ENCODE measurements at regions not wholly inside any gene's neighbourhood (a gene's known extent, or its start where the extent isn't known, plus 50 kb on each side); places are given as distances from the start of the nearest gene placed in this dataset.

- no peak for DNase-seq (ENCODE audit: low read depth)
Observed at GRCh38 chr20:20831794-20832193, 119.3 kb upstream of the RALGAPA2 start.

DNA sequence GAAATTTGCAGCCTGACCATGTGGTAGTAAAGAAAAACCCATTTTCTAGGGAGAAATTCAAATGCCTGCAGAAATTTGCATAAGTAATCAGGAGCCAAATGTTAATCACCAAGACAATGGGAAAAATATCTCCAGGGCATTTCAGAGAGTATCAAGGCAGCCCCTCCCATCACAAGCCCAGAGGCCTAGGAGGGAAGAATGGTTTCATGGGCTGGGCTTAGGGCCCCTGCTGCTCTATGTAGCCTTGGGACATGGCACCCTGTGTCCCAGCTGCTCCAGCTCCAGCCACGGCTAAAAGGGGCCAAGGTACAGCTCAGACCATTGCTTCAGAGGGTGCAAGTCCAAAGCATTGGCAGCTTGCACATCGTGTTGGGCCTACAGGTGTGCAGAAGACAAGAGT is 117.2 kb upstream of the RALGAPA2 start:
- no peak for DNase-seq (ENCODE audit: low read depth)

- DNase-seq (ENCODE audit: low read depth) = no peak
Observed at GRCh38 chr20:20827992-20828597, 115.7 kb upstream of the RALGAPA2 start.

DNA sequence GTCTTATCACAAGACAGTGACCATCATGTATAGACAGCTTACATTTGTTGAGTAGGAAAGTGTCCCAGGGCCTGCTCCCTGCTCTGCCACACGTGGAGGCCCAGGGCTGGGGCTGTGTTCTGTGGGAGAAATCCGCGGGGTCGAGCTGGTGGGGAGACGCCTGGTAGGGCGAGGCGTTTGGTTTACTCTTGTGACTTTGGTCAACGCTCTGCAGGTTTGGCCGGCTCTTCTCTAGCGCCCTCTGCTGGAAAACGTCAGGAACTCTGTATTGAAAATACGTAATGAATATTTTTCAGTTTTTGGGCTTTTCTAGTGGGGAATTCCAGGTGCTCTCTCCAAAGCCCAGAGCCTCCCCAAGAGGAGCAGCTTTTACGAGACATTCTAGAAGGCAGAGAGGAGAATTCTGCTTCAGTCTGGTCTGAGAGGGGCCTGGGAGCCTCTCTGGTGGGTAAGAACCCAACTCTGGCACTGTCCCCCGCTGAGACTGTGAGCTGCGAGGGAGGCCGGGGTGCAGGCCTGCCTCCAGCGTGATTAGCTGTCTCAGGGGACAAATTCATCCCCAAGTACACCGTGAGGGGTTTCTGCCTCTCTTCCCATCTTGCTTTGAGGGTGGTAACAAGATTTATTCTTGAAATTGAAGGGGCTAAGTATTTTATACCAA is 112.6 kb upstream of the RALGAPA2 start:
- DNase-seq (ENCODE audit: low read depth) = peak; percentile 15

- DNase-seq (ENCODE audit: low read depth) = no peak
Observed at GRCh38 chr20:20823476-20823881, 111.0 kb upstream of the RALGAPA2 start.

- DNase-seq (ENCODE audit: low read depth) = no peak
Observed at GRCh38 chr20:20821484-20822260, 109.2 kb upstream of the RALGAPA2 start.

GRCh38 chr20:20820785-20821483 is 108.5 kb upstream of the RALGAPA2 start:
- no peak for DNase-seq (ENCODE audit: low read depth)

- peak; percentile 22 for DNase-seq (ENCODE audit: low read depth)
Observed at GRCh38 chr20:20820104-20820503, 107.7 kb upstream of the RALGAPA2 start.

- DNase-seq (ENCODE audit: low read depth) = no peak
Observed at GRCh38 chr20:20816969-20817755, 104.7 kb upstream of the RALGAPA2 start.

DNA sequence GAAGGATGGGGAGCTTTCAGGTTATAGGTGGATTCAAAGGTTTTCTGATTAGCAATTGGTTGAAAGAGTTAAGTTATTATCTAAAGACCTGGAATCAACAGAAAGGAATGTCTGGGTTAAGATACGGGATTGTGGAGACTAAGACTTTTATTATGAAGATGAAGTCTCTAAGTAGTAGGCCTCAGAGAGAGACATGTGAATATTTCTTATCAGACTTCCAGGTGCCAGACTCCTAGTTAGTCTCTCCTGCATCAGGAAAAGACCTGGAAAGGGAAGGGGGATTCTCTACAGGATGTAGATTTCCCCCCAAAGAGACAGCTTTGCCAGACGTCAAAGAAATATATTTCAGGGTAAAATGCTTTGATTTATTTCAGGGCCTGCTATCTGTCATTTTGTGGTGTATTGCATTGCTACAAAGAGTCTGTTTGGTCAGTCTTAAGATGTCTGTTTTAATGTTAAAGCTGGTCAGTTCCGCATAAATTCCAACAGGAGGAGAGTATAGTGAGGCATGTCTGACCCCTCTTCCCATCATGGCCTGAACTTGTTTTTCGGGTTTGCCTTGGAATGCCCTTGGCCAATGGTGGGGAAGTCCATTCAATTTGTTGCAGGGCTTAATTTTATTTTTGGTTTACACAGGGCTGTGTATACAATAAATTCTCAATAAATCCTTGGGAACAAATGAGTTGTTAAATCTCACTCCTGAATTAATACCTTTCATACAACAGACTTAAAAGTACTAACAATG is 103.4 kb upstream of the RALGAPA2 start:
- DNase-seq (ENCODE audit: low read depth) = no peak

- peak; percentile 60 for DNase-seq (ENCODE audit: low read depth)
Observed at GRCh38 chr20:20814685-20815084, 102.2 kb upstream of the RALGAPA2 start.

DNA sequence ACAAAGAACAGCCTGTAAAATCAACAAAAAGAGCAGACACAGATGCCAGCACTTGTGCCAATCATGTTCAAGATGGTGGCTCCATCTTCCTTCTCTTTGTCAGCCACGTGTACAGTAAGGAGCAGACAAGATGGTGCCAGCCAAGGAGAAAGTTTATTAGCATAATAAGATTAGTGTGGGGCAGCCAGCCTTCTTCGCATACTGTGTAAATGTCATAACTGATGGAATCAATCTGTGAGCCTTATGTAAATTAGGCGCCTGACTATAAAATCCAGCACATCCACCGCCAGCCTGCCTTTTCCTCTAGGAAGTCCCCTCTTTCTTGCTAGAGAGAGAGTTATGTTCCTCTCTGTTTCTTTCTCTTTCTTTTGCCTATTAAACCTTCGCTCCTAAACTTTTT is 99.7 kb upstream of the RALGAPA2 start:
- DNase-seq (ENCODE audit: low read depth) = no peak

DNA sequence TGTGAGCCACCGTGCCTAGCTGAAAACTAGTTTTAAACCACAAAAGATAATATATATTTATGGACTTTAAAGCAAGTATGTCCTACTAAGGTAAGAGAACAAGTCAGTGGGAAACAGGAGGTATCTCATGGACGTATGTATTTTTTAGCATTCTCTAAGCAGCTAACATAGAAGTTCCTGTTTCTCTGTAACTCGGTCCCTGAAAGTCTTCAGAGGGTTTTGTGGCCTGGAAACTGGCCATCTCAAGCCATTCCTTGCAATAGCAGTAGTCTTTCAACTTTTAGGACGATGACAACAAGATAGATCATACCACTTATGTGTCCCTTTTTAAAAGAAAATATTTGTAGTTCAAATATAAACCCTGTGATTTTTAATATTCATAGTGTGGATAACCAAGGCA is 95.6 kb upstream of the RALGAPA2 start:
- no peak for DNase-seq (ENCODE audit: low read depth)

DNA sequence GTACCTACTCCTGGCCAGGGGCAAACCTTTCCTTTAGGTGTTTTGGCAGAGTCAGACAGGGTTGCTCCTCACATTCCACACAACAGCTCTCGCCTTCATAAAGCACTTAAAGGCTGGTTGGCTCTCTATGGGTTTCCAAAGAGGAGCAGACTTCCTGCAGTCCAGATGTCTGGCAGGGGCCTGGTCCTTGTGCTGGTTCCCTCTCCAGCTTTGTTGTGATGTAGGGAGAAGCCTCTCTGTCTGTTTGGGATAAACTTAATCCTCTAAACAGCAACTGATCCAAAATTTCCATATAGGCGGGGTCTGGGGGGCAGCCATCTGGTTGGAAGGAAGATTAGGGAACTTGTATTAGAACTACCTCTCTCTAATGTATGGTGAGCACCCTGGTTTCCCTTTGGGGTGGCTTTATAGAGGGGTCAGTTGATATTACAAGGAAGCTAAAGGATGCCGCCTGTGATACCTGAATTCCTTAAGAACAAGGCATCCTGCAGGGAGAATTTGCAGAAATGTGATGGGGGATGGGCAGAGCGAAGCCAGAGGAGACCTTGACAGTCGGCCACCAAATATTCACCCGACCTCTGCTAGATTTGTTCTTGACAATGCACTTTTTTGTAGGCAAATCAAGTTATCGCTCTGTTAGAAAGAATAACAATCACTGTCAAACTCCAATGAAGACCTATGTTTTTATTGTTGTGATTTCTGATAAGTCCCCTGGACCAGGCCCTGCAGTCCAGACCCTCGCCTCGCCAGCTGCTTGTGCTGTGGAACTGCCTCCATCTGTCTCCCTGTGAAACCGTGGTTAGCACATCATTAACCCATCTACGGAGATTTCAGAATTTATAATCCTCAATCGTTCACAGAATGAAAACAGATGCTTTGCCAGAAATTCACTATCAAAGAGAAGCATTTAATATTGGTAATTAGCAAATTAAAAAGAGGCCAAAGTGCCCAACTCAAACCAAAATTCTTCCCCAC is 94.0 kb upstream of the RALGAPA2 start:
- no peak for DNase-seq (ENCODE audit: low read depth)

GRCh38 chr20:20803011-20803410 is 90.6 kb upstream of the RALGAPA2 start:
- DNase-seq (ENCODE audit: low read depth) = no peak

DNA sequence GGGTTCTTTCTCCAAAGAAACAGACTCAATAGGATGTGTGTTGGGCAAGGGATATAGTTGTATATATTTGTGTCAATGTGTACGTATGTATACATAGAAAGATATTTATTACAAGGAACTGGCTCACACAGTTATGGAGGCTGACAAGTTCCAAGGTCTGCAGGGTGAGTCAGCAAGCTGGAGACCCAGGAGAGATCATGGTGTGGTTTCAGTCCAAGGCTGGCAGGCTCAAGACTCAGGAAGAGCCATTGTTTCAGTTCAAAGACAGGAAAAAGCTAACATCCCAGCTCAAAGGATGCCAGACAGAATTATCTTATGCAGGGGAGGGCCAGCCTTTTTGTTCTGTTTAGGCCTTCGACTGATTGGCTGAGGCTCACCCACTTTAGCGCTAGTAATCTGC is 89.9 kb upstream of the RALGAPA2 start:
- no peak for DNase-seq (ENCODE audit: low read depth)

- no peak for DNase-seq (ENCODE audit: low read depth)
Observed at GRCh38 chr20:20799716-20800312, 87.4 kb upstream of the RALGAPA2 start.

- no peak for DNase-seq (ENCODE audit: low read depth)
Observed at GRCh38 chr20:20797521-20798310, 85.3 kb upstream of the RALGAPA2 start.
